Osteoblast (primary cell): ENCODE measurements at regions not wholly inside any gene's neighbourhood (a gene's known extent, or its start where the extent isn't known, plus 50 kb on each side); places are given as distances from the start of the nearest gene placed in this dataset.

Experiments used
- DNase-seq: peaks from one replicate; pipeline ENCODE4 v3.0.0; 2011; ENCODE audit warnings: low spot score, mixed read lengths; ENCODE audit not compliant: insufficient read length; ENCODE audit errors: missing footprints
- H2AFZ ChIP-seq: 2 replicates; pipeline ENCODE4 v1.6.0; 2011; ENCODE audit warnings: mild to moderate bottlenecking, low read length
- H3K27ac ChIP-seq: 2 replicates; pipeline ENCODE4 v1.5.1; 2011; ENCODE audit warnings: mild to moderate bottlenecking, low read depth, low read length, moderate library complexity
- H3K27me3 ChIP-seq: 2 replicates; pipeline ENCODE4 v1.6.0; 2012; ENCODE audit warnings: mild to moderate bottlenecking, control low read depth, inconsistent platforms, low read length, moderate library complexity; ENCODE audit not compliant: insufficient read depth
- H3K36me3 ChIP-seq: 2 replicates; pipeline ENCODE4 v1.5.1; 2011; ENCODE audit warnings: mild to moderate bottlenecking, low read length, control low read depth, moderate library complexity; ENCODE audit not compliant: insufficient read depth
- H3K4me1 ChIP-seq: 2 replicates; pipeline ENCODE4 v1.5.1; 2011; ENCODE audit warnings: mild to moderate bottlenecking, low read length, control low read depth, moderate library complexity; ENCODE audit not compliant: insufficient read depth
- H3K4me2 ChIP-seq: 2 replicates; pipeline ENCODE4 v1.6.0; 2011; ENCODE audit warnings: mild to moderate bottlenecking, low read length; ENCODE audit not compliant: insufficient read depth
- H3K4me3 ChIP-seq: fragments of 200-600 bp; sonication (generic); 3 replicates; pipeline ENCODE4 v1.5.1; 2012; ENCODE audit warnings: mild to moderate bottlenecking, low read length, inconsistent platforms; ENCODE audit not compliant: insufficient read depth
- H3K79me2 ChIP-seq: 2 replicates; pipeline ENCODE4 v1.6.0; 2012; ENCODE audit warnings: mild to moderate bottlenecking, low read length, control low read depth, inconsistent platforms; ENCODE audit not compliant: insufficient read depth
- H3K9me3 ChIP-seq: 2 replicates; pipeline ENCODE4 v1.5.1; 2011; ENCODE audit warnings: low read depth, low read length, control low read depth
- H4K20me1 ChIP-seq: 2 replicates; pipeline ENCODE4 v1.6.0; 2012; ENCODE audit warnings: mild to moderate bottlenecking, low read length, control low read depth; ENCODE audit not compliant: insufficient read depth
- CTCF ChIP-seq: IDR thresholded peaks from 2 replicates; pipeline ENCODE4 v1.5.1; 2011; ENCODE audit warnings: mild to moderate bottlenecking, low read depth, low read length, moderate library complexity; ENCODE audit errors: extremely low read depth

DNA sequence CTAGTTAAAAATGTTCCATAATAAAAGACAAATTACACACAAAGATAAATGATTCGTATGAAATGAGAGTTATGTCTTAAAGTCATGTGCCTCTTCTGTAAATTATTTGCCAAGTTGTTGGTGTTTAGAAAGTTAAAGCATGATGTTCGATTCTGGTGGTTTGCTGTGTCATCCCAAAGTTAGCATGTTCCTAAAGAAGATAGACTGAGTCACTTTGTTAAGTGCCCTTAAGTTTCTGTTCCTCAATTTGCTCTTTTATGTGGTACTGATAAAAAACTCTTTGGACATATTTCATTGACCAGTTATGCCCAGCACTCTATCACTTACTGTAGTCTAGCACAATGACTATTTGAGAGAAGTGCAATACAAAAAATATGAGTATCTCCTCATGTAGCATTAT, 366.9 kb upstream of the ZNF608 start:
- no peaks in the 10 kb centered on the region for H4K20me1 ChIP-seq
- no peak overlapping the region for H2AFZ ChIP-seq
- H3K36me3 ChIP-seq: no peaks in the 10 kb centered on the region
- no peak for TF ChIP-seq CTCF
- no peaks in the 10 kb centered on the region for H3K79me2 ChIP-seq
- H3K9me3 ChIP-seq: no peaks in the 10 kb centered on the region
- H3K4me1 ChIP-seq: no peaks in the 10 kb centered on the region
- H3K27me3 ChIP-seq: no peaks in the 10 kb centered on the region
- DNase-seq: no peak
- no peak overlapping the region for H3K27ac ChIP-seq
- no peak overlapping the region for H3K4me2 ChIP-seq
- no peak overlapping the region for H3K4me3 ChIP-seq

- TF ChIP-seq CTCF: no peak
- H3K9me3 ChIP-seq: no peaks in the 10 kb centered on the region
- H3K79me2 ChIP-seq: no peaks in the 10 kb centered on the region
- no peaks in the 10 kb centered on the region for H4K20me1 ChIP-seq
- DNase-seq: no peak
- no peak overlapping the region for H3K27ac ChIP-seq
- H3K4me3 ChIP-seq: no peak overlapping the region
- H3K4me1 ChIP-seq: no peaks in the 10 kb centered on the region
- no peaks in the 10 kb centered on the region for H3K27me3 ChIP-seq
- no peaks in the 10 kb centered on the region for H3K36me3 ChIP-seq
- peak overlapping the region; percentile 8 for H2AFZ ChIP-seq
- H3K4me2 ChIP-seq: no peak overlapping the region
Measured at GRCh38 chr5:125115195-125115525, 368.7 kb upstream of the ZNF608 start.

- DNase-seq: peak; percentile 21
- H2AFZ ChIP-seq: peak overlapping the region; percentile 27
- H4K20me1 ChIP-seq: no peaks in the 10 kb centered on the region
- no peak for TF ChIP-seq CTCF
- no peaks in the 10 kb centered on the region for H3K27me3 ChIP-seq
- no peak overlapping the region for H3K4me3 ChIP-seq
- no peak overlapping the region for H3K4me2 ChIP-seq
- H3K79me2 ChIP-seq: no peaks in the 10 kb centered on the region
- H3K4me1 ChIP-seq: no peaks in the 10 kb centered on the region
- no peaks in the 10 kb centered on the region for H3K36me3 ChIP-seq
- no peak overlapping the region for H3K27ac ChIP-seq
- H3K9me3 ChIP-seq: no peaks in the 10 kb centered on the region
Measured at GRCh38 chr5:125117566-125117965, 371.1 kb upstream of the ZNF608 start.

GRCh38 chr5:125120012-125120411, 373.6 kb upstream of the ZNF608 start:
- Histone ChIP-seq H3K9me3 (no peaks in the 10 kb centered on the region), H3K4me1 (no peaks in the 10 kb centered on the region), H2AFZ (no peak overlapping the region), H4K20me1 (no peaks in the 10 kb centered on the region), H3K4me3 (no peak overlapping the region), H3K79me2 (no peaks in the 10 kb centered on the region), H3K36me3 (no peaks in the 10 kb centered on the region), H3K27me3 (no peaks in the 10 kb centered on the region), H3K4me2 (no peak overlapping the region), H3K27ac (no peak overlapping the region)
- DNase-seq: no peak
- TF ChIP-seq CTCF: no peak
